ENCODE measurements at regions not wholly inside any gene's neighbourhood (a gene's known extent, or its start where the extent isn't known, plus 50 kb on each side); places are given as distances from the start of the nearest gene placed in this dataset.

- TF ChIP-seq CTCF (IDR thresholded peaks at IDR 0.05) (no peak), EZH2 (IDR thresholded peaks at IDR 0.05; ENCODE audit: borderline replicate concordance, insufficient read depth, low read depth, low read length, poor library complexity, severe bottlenecking) (no peak)
Observed at GRCh38 chrY:8352201-8352600, 985.1 kb upstream of the TSPY4 start.
